ENCODE measurements at regions not wholly inside any gene's neighbourhood (a gene's known extent, or its start where the extent isn't known, plus 50 kb on each side); places are given as distances from the start of the nearest gene placed in this dataset.

DNA sequence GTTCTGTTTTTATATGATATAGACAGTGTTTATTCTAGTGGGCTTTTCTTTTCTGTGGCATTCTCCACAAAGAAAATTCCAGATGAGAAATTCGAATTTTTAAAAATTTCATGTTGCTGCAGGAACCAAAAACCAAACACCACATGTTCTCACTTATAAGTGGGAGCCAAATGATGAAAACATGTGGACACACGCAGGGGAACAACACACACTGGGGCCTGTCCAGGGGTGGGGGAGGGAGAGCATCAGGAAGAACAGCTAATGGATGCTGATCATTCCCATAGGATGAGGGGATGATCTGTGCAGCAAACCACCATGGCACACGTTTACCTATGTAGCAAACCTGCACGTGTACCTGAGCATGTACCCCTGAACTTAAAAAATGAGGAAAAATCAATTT, 499.0 kb upstream of the SLC35B3 start:
- TF ChIP-seq, protein P1, sequence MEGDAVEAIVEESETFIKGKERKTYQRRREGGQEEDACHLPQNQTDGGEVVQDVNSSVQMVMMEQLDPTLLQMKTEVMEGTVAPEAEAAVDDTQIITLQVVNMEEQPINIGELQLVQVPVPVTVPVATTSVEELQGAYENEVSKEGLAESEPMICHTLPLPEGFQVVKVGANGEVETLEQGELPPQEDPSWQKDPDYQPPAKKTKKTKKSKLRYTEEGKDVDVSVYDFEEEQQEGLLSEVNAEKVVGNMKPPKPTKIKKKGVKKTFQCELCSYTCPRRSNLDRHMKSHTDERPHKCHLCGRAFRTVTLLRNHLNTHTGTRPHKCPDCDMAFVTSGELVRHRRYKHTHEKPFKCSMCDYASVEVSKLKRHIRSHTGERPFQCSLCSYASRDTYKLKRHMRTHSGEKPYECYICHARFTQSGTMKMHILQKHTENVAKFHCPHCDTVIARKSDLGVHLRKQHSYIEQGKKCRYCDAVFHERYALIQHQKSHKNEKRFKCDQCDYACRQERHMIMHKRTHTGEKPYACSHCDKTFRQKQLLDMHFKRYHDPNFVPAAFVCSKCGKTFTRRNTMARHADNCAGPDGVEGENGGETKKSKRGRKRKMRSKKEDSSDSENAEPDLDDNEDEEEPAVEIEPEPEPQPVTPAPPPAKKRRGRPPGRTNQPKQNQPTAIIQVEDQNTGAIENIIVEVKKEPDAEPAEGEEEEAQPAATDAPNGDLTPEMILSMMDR (IDR thresholded peaks at IDR 0.05) = no peak
- TF ChIP-seq POLR2A (IDR thresholded peaks at IDR 0.05) = no peak
